Ishikawa (cell line): ENCODE measurements at regions not wholly inside any gene's neighbourhood (a gene's known extent, or its start where the extent isn't known, plus 50 kb on each side); places are given as distances from the start of the nearest gene placed in this dataset.

Experiments
- CREB1 ChIP-seq: IDR thresholded peaks from 2 replicates; pipeline ENCODE4 v1.6.1; 2012; ENCODE audit warnings: low read depth
- EGR1 ChIP-seq: IDR thresholded peaks from 2 replicates; pipeline ENCODE4 v1.6.1; 2012
- EP300 ChIP-seq: IDR thresholded peaks from 2 replicates; pipeline ENCODE4 v1.6.1; 2012; ENCODE audit warnings: borderline replicate concordance
- MAX ChIP-seq: IDR thresholded peaks from 2 replicates; pipeline ENCODE4 v1.6.1; 2012
- RAD21 ChIP-seq: IDR thresholded peaks from 2 replicates; pipeline ENCODE4 v1.6.1; 2012; ENCODE audit warnings: low read depth
- REST ChIP-seq: IDR thresholded peaks from 2 replicates; pipeline ENCODE4 v1.6.1; 2012; ENCODE audit warnings: low read depth, mild to moderate bottlenecking
- TAF1 ChIP-seq: IDR thresholded peaks from 2 replicates; pipeline ENCODE4 v1.6.1; 2012; ENCODE audit warnings: low read depth, mild to moderate bottlenecking

GRCh38 chr5:124613273-124613953 lies 133.0 kb downstream of the ZNF608 start:
- TF ChIP-seq EP300, result no peak
- TF ChIP-seq REST, result no peak
- no peak for TF ChIP-seq EGR1
- no peak for TF ChIP-seq TAF1
- no peak for TF ChIP-seq MAX
- no peak for TF ChIP-seq CREB1
- TF ChIP-seq RAD21, result no peak
